T-helper 1 cell treated with Interleukin-12 subunit alpha and Interleukin-12 subunit beta and Interleukin-4 antibody, amounts not matched to agents 30 ng/mL and 1 ng/mL, for 36 hours (primary cell): ENCODE measurements at regions not wholly inside any gene's neighbourhood (a gene's known extent, or its start where the extent isn't known, plus 50 kb on each side); places are given as distances from the start of the nearest gene placed in this dataset.

ENCODE experiments used
- intact Hi-C: fragments of 100-400 bp; cut with micrococcal nuclease; formaldehyde crosslinking; loops from one replicate; pipeline ENCODE4 v1.15.1; 2024

GRCh38 chr13:50511877-50512341, 331.6 kb downstream of the DLEU7 start:
- intact Hi-C loops: loop anchor here (2.0 to 5.0 kb wide), 5 partner anchors 80 to 515 kb away; partner anchors contain the start of gene TRIM13

DNA sequence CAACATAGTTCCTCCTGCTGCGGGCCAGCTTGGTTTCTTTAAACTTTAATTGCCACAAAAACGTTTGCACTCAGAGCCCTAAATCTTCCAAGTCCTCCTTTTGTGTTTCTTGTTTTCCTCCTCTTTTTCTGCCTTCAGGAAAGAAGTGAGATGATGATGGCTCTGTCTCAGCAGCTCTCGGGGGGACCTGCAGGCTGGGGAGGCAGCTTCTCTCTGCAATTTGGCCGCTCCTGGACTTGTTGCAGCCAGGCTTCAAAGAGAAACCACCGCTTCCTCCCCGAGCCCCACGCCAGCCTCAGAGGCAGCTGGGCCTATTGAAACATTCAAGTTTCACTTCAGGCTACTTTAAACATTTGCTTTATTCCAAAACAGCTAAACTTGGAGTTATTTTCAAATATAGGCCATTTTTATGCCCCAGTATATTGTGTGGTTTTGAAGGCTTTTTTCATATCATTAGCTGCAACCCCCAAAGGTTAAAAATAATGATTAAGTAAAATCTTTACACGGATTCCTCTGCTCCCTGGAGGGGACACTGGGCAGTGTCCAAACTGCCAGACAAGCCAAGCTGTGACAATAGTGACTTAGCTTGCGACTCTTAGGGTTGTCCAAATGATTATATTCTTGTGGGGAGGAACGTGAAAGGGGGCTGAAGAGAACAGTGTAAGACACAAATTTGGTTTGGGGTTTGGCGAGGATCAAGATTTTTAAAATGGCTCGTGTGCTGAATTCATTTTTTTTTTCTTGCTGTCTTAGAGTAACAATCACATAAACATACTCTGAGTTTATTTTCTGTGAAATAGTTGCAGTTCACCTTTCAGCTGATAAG, 330.8 kb downstream of the DLEU7 start:
- intact Hi-C loops: loop anchor here (2.0 to 5.0 kb wide), 5 partner anchors 80 to 515 kb away; partner anchors contain the start of gene TRIM13

- intact Hi-C loops: loop anchor here (2.0 to 5.0 kb wide), 5 partner anchors 79 to 516 kb away; partner anchors contain the start of gene TRIM13
Observed at GRCh38 chr13:50513300-50513877, 330.1 kb downstream of the DLEU7 start.

DNA sequence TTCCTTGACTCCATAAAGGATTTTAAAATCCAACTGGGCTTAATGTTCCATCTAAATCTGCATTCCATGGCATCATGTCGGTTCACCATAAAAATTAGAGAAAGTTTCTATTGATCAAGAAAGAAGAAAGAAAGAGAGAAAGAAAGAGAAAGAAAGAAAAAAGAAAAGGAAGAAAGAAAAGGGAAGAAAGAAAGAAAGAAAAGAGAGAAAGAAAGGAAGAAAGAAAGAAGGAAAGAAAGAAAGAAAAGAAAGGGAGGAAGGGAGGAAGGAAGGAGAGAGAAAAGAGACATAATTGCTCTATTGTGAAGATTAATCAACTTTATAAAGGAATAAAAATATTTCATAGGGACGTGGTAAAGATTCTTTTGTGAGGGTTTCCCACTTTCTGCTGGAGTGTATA, 329.2 kb downstream of the DLEU7 start:
- intact Hi-C loops: loop anchor here (5.0 kb wide), 4 partner anchors 78 to 517 kb away; partner anchors contain the start of gene TRIM13

DNA sequence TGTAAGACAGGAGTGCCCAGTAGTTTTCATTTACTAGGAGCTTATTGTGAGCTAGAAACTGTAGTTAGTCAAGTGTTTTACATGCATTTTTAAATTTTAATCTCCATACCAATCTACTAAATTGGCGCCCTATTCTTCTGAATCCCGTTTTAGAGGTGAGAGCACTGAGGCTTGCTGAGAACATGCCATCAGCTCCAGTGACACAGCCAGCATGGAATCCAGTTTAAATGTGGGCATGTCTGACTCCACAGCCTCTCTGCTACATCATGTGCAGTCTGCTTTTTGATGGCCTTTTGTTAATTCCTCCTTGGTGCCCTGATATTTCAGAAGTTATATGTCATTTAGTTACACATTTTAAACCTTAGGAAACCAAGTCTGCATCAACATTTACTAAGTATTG, 325.4 kb downstream of the DLEU7 start:
- intact Hi-C loops: no loop called here

- intact Hi-C loops: no loop called here
Observed at GRCh38 chr13:50518781-50519201, 324.7 kb downstream of the DLEU7 start.

DNA sequence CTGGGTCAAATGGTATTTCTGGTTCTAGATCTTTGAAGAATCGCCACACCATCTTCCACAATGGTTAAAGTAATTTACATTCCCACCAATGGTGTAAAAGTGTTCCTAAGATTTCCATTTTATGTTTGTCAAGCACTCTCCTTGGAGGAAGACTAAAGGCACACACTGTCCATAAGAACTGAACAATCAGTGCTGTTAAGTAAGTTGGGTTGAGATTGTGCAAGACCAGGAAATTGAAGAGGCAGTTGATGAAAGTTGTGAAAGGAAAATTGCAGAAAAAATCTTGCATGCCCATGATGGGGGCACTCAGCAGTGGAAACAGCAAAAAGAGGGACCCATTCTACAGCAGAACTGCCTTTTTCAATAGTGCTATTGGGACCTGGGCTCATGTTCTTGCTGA, 323.6 kb downstream of the DLEU7 start:
- intact Hi-C loops: no loop called here

DNA sequence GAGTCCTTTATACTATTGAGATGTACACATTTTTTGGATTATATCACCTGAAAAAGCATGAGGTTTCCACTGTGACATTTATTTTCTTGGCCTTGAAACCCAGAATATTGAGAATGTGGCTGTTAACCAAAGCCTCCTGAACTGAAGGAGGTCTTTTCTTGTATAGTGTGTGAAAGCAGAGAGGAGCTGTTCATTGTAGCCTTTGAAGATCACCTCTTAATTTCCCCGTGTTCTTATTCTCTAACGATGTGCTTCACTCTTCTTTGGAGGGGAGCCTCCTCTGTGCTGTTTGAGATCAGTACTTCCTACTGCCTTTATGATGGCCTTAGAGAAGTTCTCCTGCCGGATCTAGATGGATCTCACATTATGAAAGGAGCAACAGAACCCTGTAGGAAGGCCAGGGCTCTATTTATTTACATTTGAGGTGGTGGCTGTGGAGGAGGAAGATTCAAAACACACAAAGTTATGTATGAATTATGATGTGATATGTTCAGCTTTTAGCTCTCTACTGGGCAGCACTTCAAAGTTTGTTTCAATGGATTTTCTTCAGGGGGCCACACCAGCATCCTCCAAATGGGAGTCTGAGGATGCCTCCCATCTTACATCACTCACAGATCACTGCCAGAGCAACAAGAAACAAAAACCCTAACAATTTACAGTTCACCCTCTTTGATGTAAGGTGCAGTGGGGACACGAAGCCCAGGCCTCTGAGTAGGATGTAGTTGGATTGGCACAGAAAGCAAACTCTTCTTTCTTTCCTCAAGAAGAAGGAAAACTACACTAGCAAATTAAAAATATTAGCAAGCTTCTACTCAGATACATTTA, 322.3 kb downstream of the DLEU7 start:
- intact Hi-C loops: no loop called here

DNA sequence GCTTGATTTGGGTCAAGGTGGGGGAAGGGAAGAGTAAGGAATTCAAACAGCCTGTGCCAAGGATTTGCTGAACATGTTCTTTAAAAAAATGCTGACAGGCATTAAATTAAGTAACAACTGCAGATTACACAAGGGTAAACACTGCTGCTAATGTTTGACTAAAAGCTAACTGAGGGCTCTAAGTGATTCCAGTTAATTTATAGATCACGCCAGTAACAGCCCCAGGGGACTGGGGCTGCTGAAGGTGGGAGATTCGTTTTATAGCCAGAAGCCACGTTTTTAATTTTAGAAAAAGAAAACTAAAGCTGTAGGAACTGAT, 321.7 kb downstream of the DLEU7 start:
- intact Hi-C loops: no loop called here

DNA sequence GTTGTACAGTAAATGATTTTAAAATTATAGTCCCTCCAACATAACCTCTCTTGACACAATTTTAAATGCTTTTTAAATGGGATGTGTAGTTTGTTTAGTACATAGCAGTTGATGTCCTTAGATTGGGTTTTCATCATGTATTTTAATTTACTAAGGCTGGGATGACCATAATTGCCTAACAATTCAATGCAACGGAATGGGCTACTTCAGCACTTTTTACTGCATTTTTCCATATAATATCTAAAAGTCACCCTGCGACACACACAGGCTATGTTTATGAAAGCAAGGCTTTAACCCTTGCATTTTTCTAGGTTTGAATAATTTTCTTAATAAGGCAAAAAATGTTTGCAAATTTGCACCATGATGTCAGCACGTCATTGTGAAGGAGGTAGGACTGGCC, 321.0 kb downstream of the DLEU7 start:
- intact Hi-C loops: no loop called here

GRCh38 chr13:50523307-50523706, 320.2 kb downstream of the DLEU7 start:
- intact Hi-C loops: no loop called here

DNA sequence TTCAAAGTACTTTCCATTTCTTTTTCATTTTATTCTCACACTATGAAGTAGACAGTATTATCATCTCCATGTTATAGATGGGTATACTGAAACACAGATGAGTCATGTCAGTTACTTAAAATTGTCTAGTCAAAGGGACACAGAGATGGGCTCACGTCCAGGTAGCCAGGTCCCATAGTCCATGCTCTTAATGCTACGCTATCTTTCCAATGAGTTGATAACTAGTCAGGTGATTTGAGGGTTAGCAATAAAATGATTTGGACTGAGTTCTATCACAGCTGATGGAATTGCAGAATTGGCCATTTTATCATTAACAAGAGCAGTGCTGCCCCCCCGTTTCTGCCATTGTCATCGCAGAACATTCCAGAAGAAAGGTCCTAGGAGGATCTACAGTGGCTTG, 318.9 kb downstream of the DLEU7 start:
- intact Hi-C loops: no loop called here

DNA sequence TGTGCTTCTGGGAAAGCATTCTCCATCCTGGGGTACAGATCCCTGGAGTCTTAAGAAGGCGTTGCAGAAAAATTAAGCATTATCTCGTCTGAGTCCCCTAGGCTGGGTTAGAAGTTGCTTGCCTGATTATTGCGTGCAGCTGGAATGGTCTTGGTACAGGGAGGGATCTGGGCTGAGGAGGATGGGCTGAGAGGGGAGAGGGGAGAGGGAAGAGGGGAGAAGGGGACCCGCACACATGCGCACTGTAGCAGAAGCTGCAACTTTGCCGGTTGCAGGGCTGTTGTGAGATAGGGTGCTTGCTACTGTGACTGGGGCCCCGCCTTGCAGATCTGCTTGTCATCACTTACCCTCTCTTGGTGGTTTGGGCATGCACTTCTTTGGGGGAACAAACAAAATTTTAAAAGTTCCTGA, 316.8 kb downstream of the DLEU7 start:
- intact Hi-C loops: no loop called here

DNA sequence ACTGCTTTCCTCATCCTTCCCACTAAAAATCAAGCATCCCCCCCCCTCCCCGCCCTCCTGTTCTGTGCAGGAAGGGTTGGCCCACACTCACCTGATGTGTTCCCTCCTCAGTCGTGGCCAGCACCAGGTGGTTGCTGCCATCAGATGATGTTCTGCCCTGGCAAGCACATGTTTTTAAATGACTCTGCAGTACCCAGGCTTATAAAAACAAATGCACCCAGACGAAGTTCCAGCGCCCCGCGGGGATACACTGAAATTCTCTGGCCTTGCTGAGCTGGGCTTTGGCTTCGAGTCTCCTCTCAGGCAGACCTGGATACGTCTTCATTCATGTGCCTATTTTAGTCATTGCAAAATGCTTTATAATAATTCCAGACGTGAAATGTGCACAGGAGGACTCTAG, 316.3 kb downstream of the DLEU7 start:
- intact Hi-C loops: no loop called here

DNA sequence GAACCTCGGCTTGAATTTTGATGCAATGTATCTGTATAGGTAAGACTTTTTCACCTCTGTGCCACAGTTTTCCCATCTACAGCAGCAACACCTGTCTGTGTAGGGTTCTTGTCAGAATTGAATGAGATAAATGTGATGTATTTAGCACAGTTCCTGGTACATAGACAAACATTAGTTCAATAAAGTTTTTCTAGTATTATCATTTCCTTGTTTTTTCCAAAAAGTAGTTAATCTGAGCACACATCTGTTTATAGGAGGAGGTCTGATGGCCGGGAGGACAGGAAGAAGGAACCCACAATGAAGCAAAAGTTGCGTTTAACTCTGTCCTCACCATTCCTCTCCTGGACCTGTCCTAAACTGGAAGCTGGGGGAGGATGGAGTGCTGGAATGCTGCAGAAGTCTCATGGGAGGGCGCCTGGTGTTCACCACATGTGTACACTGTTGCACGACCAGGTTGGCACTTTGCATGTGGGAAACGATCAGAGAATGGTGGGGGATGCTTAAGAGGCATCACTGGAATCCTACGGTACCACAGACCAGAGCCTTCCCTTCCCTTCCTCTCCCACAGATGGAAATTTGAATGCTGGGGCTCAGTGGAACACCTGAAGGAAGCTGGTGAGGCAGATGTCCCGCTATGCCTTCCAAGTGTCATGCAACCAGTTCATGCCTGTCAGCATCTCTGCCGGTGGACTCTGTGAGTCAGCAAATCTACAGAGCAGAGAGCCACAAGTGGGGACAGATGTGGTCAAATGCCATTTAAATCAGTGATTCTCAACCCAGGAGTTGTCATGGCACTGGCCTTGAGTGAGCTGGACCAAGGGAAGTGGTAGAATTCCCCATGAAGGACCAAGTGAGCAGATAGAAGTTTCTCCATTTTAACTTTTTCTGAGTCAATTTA, 315.6 kb downstream of the DLEU7 start:
- intact Hi-C loops: loop anchor here (2.0 kb wide), 1 partner anchor 401 kb away; no protein-coding TSS in a partner anchor

DNA sequence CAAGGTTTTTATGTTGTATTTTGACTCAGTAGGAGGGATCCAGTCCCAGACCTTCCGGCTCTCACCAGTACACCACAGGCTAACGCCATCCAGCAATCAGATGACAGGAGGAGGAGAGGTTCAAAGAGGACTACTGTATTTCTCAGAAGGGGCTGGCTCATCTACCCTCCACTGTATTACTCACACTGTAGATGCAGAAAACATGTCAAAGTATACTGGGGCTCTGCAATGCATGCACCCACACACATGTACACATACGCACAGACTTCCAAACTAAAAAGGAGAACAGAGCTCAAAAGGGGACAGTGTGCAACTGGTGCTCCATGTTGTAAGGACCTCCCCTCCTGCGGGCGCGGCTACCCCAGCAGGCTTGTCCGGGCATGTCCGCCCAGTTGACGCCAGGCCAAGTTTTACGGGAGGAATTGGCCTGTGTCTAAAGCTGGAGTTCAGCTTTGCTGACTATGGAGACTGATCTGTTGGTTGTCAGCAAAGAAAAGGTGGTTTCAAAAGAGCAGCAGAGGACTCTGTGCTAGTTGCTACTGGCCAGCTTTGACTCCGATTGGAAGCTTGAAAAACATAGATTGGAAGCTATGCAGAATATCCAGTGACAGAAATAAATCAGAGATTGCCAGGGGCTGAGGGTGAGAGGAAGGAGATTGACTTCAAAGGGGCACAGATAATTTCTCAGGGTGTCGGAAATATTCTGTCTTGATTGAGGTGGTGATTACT, 314.2 kb downstream of the DLEU7 start:
- intact Hi-C loops: loop anchor here (1.0 to 2.0 kb wide), 2 partner anchors 383 to 403 kb away; no protein-coding TSS in a partner anchor

DNA sequence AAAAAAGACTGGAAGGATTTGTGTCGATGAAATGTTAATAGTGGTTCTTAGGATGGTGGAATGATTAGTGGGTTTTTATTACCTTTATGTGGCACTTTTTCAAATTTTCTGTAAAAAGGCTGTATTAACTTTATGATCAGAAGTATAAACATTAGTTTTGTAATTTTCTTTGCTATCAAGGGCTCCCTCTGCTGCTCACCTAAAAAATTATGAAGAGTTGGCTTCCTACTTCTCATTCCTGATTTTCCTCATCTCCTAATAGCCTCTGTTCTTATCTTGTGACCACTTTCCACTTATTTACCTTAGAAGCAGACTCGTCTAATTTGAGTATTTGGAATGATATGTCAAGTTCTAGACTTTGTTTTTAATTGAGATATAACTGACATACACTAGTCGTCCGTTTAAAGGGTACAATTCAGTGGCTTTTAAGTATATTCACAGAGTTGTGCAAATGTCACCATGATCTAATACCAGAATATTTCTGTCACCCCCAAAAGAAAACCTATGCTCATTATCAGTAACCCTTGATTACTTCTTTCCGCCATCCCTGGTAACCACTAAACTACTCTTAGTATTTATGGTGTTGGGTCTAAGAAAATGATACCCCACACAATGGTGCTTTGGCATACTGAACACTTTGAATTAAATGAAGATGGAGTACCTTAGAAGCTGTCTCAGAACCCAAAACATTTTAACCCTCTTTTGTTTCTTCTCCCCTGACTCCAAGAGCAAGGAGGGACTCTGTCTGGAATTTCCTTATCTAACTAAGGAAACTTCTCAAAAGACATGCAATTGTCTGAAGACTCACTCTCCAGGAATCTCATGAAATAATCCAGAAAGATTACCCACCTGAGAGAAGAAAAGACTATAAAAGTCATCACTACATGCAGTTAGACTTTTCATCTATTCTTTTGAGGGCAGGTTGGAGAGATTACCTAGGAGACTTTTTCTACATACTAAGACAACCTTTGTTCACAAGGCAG, 311.3 kb downstream of the DLEU7 start:
- intact Hi-C loops: loop anchor here (1.0 to 5.0 kb wide), 7 partner anchors 269 to 595 kb away; partner anchors contain the start of genes SPRYD7 and TRIM13

DNA sequence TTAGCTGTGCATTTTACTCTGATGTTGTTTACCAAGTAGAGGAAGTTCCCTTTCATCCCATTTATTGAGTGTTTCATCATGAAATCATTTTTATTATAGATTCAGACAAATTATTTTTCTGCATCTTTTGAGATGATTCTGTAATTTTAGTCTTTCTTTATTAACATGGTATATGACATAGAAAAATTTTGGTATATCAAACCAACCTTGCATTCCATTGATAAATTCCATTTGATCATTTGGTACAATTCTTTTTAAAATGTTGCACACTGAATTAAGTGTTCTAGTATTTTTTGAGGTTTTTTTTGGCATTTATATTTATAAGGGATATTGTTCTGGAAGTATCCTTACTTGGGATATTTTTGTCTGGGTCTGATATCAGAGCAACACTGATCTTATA, 308.4 kb downstream of the DLEU7 start:
- intact Hi-C loops: no loop called here

GRCh38 chr13:50537029-50537428, 306.5 kb downstream of the DLEU7 start:
- intact Hi-C loops: no loop called here
